SK-N-SH treated with all-trans-retinoic acid at 6 μM for 48 hours (cell line): ENCODE measurements at regions not wholly inside any gene's neighbourhood (a gene's known extent, or its start where the extent isn't known, plus 50 kb on each side); places are given as distances from the start of the nearest gene placed in this dataset.

ENCODE experiments used
- ATAC-seq: fragments of 200-7000 bp; cut with Tn5 transposase; 3 replicates; pipeline ENCODE4 v1.9.1; 2020; ENCODE audit warnings: mild to moderate bottlenecking, moderate library complexity
- ARNTL ChIP-seq: fragments of 450-650 bp; formaldehyde crosslinking; IDR thresholded peaks from 2 replicates; pipeline ENCODE4 v1.5.0; 2020; ENCODE audit warnings: low read depth, mild to moderate bottlenecking, moderate library complexity, borderline replicate concordance
- BACH2 ChIP-seq: fragments of 250-450 bp; sonication (Bioruptor Pico); IDR thresholded peaks from 2 replicates; pipeline ENCODE4 v1.9.0; 2021; ENCODE audit warnings: mild to moderate bottlenecking, borderline replicate concordance
- CSDC2 ChIP-seq: fragments of 250-450 bp; sonication (Bioruptor Pico); IDR thresholded peaks from 2 replicates; pipeline ENCODE4 v1.5.0; 2020; ENCODE audit warnings: mild to moderate bottlenecking, moderate library complexity
- ESRRG ChIP-seq: fragments of 250-450 bp; sonication (Bioruptor Pico); IDR thresholded peaks from 2 replicates; pipeline ENCODE4 v1.6.1; 2021; ENCODE audit warnings: mild to moderate bottlenecking
- GLIS3 ChIP-seq: fragments of 250-450 bp; sonication (Bioruptor Pico); IDR thresholded peaks from 2 replicates; pipeline ENCODE4 v1.5.0; 2020; ENCODE audit warnings: mild to moderate bottlenecking, moderate library complexity
- ISL1 ChIP-seq: fragments of 250-450 bp; sonication (Bioruptor Pico); IDR thresholded peaks from 2 replicates; pipeline ENCODE4 v2.1.2; 2022; ENCODE audit warnings: mild to moderate bottlenecking, moderate library complexity
- OSR1 ChIP-seq: fragments of 250-450 bp; sonication (Bioruptor Pico); IDR thresholded peaks from 2 replicates; pipeline ENCODE4 v1.8.0; 2022; ENCODE audit warnings: moderate library complexity, mild to moderate bottlenecking, inconsistent platforms
- RARB ChIP-seq: fragments of 250-450 bp; sonication (Bioruptor Pico); IDR thresholded peaks from 2 replicates; pipeline ENCODE4 v1.8.0; 2021; ENCODE audit warnings: mild to moderate bottlenecking, moderate library complexity
- SNAI2 ChIP-seq: fragments of 250-450 bp; sonication (Bioruptor Pico); IDR thresholded peaks from 2 replicates; pipeline ENCODE4 v1.5.0; 2020; ENCODE audit warnings: mild to moderate bottlenecking, moderate library complexity
- TCF4 ChIP-seq: fragments of 250-450 bp; sonication (Bioruptor Pico); IDR thresholded peaks from 2 replicates; pipeline ENCODE4 v1.8.0; 2021; ENCODE audit warnings: mild to moderate bottlenecking, moderate library complexity, borderline replicate concordance
- TOX ChIP-seq: fragments of 250-450 bp; sonication (Bioruptor Pico); IDR thresholded peaks from 2 replicates; pipeline ENCODE4 v1.8.0; 2021; ENCODE audit warnings: mild to moderate bottlenecking, moderate library complexity, borderline replicate concordance
- ZC3H10 ChIP-seq: fragments of 250-450 bp; sonication (Bioruptor Pico); IDR thresholded peaks from 2 replicates; pipeline ENCODE4 v1.5.1; 2021; ENCODE audit warnings: mild to moderate bottlenecking, moderate library complexity
- ZFP3 ChIP-seq: fragments of 250-450 bp; sonication (Bioruptor Pico); IDR thresholded peaks from 2 replicates; pipeline ENCODE4 v1.5.0; 2020; ENCODE audit warnings: mild to moderate bottlenecking, moderate library complexity
- ZFP30 ChIP-seq: fragments of 450-650 bp; formaldehyde crosslinking; IDR thresholded peaks from 2 replicates; pipeline ENCODE4 v1.5.0; 2022; ENCODE audit warnings: mild to moderate bottlenecking, moderate library complexity
- ZNF565 ChIP-seq: fragments of 450-650 bp; formaldehyde crosslinking; conservative IDR thresholded peaks from 2 replicates; pipeline ENCODE4 v1.5.0; 2020; ENCODE audit warnings: low read depth, mild to moderate bottlenecking, moderate library complexity
- ZNF70 ChIP-seq: fragments of 450-650 bp; formaldehyde crosslinking; IDR thresholded peaks from 2 replicates; pipeline ENCODE4 v1.5.0; 2020; ENCODE audit warnings: mild to moderate bottlenecking, moderate library complexity
- ZNF8 ChIP-seq: fragments of 450-650 bp; formaldehyde crosslinking; IDR thresholded peaks from 2 replicates; pipeline ENCODE4 v1.5.0; 2020; ENCODE audit warnings: mild to moderate bottlenecking, moderate library complexity
- TF ChIP-seq, protein P1 (sequence below): fragments of 250-450 bp; sonication (Bioruptor Pico); IDR thresholded peaks from 2 replicates; pipeline ENCODE4 v1.8.0; 2021; ENCODE audit warnings: low read depth, mild to moderate bottlenecking, moderate library complexity, borderline replicate concordance
- TF ChIP-seq, protein P2 (sequence below): fragments of 250-450 bp; sonication (Bioruptor Pico); IDR thresholded peaks from 2 replicates; pipeline ENCODE4 v1.8.0; 2020; ENCODE audit warnings: mild to moderate bottlenecking, moderate library complexity, borderline replicate concordance
- TF ChIP-seq, protein P3 (sequence below): fragments of 250-450 bp; sonication (Bioruptor Pico); IDR thresholded peaks from 2 replicates; pipeline ENCODE4 v1.5.1; 2021; ENCODE audit warnings: mild to moderate bottlenecking, moderate library complexity
- TF ChIP-seq, protein P4 (sequence below): fragments of 250-450 bp; sonication (Bioruptor Pico); IDR thresholded peaks from 2 replicates; pipeline ENCODE4 v1.5.0; 2020; ENCODE audit warnings: mild to moderate bottlenecking, moderate library complexity
- TF ChIP-seq, protein P5 (sequence below): fragments of 250-450 bp; sonication (Bioruptor Pico); IDR thresholded peaks from 2 replicates; pipeline ENCODE4 v1.5.1; 2020; ENCODE audit warnings: low read depth, mild to moderate bottlenecking, moderate library complexity

DNA sequence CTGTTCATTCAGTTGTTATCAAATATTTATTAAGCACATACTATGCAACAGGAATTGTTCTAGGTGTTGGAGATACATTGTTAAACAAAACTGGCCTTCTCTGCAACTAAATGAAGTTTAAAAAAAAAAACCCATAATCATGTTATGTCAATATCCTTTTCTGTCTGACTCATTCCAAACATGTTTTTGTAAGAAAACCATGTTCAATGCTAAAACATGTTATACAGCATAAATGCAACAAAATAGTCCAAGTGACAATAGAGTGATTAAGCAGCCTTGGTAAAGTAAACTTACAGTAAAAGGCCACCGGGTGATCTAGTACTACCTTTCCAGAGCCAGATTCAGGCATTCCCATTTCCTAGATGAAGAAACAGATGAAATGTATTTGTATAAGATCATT is 278.0 kb upstream of the NECTIN3 start (continued):
- TF ChIP-seq TOX (CRISPR knock-in tag) (no peak), RARB (no peak), BACH2 (no peak), OSR1 (no peak)
- TF ChIP-seq, protein P1, sequence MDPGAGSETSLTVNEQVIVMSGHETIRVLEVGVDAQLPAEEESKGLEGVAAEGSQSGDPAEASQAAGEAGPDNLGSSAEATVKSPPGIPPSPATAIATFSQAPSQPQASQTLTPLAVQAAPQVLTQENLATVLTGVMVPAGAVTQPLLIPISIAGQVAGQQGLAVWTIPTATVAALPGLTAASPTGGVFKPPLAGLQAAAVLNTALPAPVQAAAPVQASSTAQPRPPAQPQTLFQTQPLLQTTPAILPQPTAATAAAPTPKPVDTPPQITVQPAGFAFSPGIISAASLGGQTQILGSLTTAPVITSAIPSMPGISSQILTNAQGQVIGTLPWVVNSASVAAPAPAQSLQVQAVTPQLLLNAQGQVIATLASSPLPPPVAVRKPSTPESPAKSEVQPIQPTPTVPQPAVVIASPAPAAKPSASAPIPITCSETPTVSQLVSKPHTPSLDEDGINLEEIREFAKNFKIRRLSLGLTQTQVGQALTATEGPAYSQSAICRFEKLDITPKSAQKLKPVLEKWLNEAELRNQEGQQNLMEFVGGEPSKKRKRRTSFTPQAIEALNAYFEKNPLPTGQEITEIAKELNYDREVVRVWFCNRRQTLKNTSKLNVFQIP (CRISPR knock-in tag) = no peak

DNA sequence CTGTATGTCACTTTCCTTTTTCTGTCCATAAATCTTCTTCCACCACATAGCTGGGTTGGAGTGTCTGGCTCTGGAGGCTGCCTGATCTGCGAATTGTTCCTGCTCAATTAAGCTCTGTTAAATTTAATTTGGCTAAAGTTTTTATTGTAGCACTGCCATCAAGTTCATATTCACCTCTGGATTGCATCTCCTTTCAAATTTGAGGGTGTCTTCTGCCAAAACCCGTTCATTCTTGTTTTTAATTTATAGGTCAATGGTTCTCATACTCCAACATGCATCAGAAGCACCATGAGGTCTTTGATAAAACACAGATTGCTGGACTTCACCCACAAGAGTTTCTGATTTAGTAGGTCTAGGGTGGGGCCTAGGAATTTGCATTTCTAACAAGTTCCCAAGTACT is 276.5 kb upstream of the NECTIN3 start:
- ATAC-seq = no peak; the same call in 2 of the 3 replicates
- TF ChIP-seq OSR1 (no peak), ESRRG (no peak), RARB (no peak), SNAI2 (no peak), ZNF565 (CRISPR knock-in tag) (no peak), TOX (CRISPR knock-in tag) (no peak), ZNF8 (CRISPR knock-in tag) (no peak), ARNTL (CRISPR knock-in tag) (no peak), ZFP30 (CRISPR knock-in tag) (no peak), BACH2 (no peak), ZFP3 (no peak)
- TF ChIP-seq, protein P1 (CRISPR knock-in tag) = no peak
- TF ChIP-seq, protein P2, sequence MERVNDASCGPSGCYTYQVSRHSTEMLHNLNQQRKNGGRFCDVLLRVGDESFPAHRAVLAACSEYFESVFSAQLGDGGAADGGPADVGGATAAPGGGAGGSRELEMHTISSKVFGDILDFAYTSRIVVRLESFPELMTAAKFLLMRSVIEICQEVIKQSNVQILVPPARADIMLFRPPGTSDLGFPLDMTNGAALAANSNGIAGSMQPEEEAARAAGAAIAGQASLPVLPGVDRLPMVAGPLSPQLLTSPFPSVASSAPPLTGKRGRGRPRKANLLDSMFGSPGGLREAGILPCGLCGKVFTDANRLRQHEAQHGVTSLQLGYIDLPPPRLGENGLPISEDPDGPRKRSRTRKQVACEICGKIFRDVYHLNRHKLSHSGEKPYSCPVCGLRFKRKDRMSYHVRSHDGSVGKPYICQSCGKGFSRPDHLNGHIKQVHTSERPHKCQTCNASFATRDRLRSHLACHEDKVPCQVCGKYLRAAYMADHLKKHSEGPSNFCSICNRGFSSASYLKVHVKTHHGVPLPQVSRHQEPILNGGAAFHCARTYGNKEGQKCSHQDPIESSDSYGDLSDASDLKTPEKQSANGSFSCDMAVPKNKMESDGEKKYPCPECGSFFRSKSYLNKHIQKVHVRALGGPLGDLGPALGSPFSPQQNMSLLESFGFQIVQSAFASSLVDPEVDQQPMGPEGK = no peak
- TF ChIP-seq, protein P3, sequence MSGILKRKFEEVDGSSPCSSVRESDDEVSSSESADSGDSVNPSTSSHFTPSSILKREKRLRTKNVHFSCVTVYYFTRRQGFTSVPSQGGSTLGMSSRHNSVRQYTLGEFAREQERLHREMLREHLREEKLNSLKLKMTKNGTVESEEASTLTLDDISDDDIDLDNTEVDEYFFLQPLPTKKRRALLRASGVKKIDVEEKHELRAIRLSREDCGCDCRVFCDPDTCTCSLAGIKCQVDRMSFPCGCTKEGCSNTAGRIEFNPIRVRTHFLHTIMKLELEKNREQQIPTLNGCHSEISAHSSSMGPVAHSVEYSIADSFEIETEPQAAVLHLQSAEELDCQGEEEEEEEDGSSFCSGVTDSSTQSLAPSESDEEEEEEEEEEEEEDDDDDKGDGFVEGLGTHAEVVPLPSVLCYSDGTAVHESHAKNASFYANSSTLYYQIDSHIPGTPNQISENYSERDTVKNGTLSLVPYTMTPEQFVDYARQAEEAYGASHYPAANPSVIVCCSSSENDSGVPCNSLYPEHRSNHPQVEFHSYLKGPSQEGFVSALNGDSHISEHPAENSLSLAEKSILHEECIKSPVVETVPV (CRISPR knock-in tag) = no peak
- TF ChIP-seq, protein P4, sequence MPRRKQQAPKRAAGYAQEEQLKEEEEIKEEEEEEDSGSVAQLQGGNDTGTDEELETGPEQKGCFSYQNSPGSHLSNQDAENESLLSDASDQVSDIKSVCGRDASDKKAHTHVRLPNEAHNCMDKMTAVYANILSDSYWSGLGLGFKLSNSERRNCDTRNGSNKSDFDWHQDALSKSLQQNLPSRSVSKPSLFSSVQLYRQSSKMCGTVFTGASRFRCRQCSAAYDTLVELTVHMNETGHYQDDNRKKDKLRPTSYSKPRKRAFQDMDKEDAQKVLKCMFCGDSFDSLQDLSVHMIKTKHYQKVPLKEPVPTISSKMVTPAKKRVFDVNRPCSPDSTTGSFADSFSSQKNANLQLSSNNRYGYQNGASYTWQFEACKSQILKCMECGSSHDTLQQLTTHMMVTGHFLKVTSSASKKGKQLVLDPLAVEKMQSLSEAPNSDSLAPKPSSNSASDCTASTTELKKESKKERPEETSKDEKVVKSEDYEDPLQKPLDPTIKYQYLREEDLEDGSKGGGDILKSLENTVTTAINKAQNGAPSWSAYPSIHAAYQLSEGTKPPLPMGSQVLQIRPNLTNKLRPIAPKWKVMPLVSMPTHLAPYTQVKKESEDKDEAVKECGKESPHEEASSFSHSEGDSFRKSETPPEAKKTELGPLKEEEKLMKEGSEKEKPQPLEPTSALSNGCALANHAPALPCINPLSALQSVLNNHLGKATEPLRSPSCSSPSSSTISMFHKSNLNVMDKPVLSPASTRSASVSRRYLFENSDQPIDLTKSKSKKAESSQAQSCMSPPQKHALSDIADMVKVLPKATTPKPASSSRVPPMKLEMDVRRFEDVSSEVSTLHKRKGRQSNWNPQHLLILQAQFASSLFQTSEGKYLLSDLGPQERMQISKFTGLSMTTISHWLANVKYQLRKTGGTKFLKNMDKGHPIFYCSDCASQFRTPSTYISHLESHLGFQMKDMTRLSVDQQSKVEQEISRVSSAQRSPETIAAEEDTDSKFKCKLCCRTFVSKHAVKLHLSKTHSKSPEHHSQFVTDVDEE (CRISPR knock-in tag) = no peak

DNA sequence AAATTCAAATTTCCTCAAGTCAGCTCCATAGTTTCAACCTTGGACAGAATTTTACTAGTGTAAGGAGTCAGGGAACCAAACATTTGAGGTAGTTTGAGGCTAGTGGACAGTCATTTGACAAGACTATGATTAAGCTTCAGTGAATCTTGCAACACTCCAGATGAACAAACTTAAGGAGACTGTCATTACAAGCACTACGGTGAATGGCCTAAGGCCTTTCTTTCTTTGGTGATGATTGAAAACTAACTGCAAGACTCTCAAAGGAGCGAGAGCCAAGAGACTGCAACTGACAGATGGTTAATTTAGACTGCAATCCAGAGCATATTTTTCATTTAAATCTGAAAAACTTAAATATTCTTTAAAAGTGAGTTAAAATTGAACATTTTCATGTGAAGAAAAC is 272.3 kb upstream of the NECTIN3 start:
- ATAC-seq = no peak
- TF ChIP-seq TOX (CRISPR knock-in tag) = no peak
- no peak for TF ChIP-seq SNAI2
- TF ChIP-seq, protein P5, sequence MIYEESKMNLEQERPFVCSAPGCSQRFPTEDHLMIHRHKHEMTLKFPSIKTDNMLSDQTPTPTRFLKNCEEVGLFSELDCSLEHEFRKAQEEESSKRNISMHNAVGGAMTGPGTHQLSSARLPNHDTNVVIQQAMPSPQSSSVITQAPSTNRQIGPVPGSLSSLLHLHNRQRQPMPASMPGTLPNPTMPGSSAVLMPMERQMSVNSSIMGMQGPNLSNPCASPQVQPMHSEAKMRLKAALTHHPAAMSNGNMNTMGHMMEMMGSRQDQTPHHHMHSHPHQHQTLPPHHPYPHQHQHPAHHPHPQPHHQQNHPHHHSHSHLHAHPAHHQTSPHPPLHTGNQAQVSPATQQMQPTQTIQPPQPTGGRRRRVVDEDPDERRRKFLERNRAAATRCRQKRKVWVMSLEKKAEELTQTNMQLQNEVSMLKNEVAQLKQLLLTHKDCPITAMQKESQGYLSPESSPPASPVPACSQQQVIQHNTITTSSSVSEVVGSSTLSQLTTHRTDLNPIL = no peak
- no peak for TF ChIP-seq ZFP30 (CRISPR knock-in tag)
- no peak for TF ChIP-seq ISL1 (CRISPR knock-in tag)
- TF ChIP-seq, protein P2 = no peak
- no peak for TF ChIP-seq ZNF565 (CRISPR knock-in tag)
- no peak for TF ChIP-seq ZNF70
- TF ChIP-seq, protein P4 (CRISPR knock-in tag) = no peak
- TF ChIP-seq ZC3H10 = no peak
- no peak for TF ChIP-seq GLIS3 (CRISPR knock-in tag)
- TF ChIP-seq ZNF8 (CRISPR knock-in tag) = no peak
- no peak for TF ChIP-seq TCF4 (CRISPR knock-in tag)
- no peak for TF ChIP-seq ESRRG
- TF ChIP-seq RARB = no peak
- no peak for TF ChIP-seq CSDC2
